Tibial nerve (tissue), 4 donors: ENCODE measurements at regions not wholly inside any gene's neighbourhood (a gene's known extent, or its start where the extent isn't known, plus 50 kb on each side); places are given as distances from the start of the nearest gene placed in this dataset.

Source experiments
- EP300 ChIP-seq, 2 donors: sonication (generic); formaldehyde crosslinking; IDR thresholded peaks; one replicate each; pipeline ENCODE4 v1.6.1; 2017; ENCODE audit warnings: antibody characterized with exemption in 2 of 2, mild to moderate bottlenecking in 1 of 2
- POLR2A ChIP-seq, 2 donors: fragments of 450-650 bp; IDR thresholded peaks; one replicate each; pipeline ENCODE4 v1.6.1; 2017; ENCODE audit warnings: antibody characterized with exemption in 2 of 2, mild to moderate bottlenecking in 2 of 2, moderate library complexity in 2 of 2
- TF ChIP-seq, protein P1 (sequence below), 5 experiments: fragments of 200-600 bp in 3 of 5; fragments of 450-650 bp in 2 of 5; sonication (generic) in 3 of 5; IDR thresholded peaks; one replicate each; pipeline ENCODE4 v1.5.1; 2016 to 2019; ENCODE audit warnings: antibody characterized with exemption in 5 of 5, mild to moderate bottlenecking in 3 of 5, moderate library complexity in 2 of 5

DNA sequence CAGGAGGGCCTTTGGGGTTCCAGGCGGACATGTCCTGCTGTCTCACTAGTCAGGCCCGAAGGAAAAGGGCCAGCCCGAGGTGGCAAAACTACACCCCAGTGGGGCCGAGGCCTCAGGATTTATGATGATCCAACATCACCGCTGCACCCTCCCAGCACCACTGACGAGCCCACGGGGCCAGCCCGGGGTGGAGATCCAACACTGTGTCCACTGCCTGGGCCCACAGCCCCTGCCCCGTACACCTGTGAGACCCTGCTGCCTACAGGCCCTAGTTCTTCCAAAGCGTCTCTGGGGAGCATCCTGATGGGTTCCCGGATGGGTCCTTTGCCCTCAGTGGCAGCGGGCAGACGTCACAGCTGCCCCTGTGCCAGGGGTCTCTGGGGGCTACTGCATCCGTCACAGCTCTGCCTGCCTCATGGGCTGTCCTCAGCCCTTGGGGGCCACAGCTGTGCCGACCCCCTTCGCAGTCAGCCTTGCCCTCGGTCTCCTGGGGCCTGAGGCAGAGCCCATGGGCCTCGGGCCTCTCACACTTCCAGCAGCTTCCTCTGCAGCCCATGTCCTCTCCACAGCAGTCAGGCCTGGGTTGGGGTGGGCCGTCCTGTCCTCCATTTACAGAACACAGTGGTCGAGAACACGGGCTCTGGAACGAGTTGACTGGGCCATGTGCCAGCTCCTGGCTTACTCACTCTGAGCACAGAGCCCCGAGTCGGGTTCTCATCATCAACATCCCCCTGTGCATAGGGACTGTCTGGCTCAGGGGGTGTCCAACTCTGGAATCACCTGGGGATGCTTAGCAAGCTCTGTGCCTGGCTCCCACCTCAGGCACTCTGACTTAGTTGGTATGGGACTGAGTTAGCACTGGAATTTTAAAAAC lies 64.9 kb downstream of the FOXL3 start:
- TF ChIP-seq, protein P1, sequence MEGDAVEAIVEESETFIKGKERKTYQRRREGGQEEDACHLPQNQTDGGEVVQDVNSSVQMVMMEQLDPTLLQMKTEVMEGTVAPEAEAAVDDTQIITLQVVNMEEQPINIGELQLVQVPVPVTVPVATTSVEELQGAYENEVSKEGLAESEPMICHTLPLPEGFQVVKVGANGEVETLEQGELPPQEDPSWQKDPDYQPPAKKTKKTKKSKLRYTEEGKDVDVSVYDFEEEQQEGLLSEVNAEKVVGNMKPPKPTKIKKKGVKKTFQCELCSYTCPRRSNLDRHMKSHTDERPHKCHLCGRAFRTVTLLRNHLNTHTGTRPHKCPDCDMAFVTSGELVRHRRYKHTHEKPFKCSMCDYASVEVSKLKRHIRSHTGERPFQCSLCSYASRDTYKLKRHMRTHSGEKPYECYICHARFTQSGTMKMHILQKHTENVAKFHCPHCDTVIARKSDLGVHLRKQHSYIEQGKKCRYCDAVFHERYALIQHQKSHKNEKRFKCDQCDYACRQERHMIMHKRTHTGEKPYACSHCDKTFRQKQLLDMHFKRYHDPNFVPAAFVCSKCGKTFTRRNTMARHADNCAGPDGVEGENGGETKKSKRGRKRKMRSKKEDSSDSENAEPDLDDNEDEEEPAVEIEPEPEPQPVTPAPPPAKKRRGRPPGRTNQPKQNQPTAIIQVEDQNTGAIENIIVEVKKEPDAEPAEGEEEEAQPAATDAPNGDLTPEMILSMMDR (IDR thresholded peaks at IDR 0.05), result no peak
- TF ChIP-seq POLR2A (IDR thresholded peaks at IDR 0.05) (no peak), EP300 (IDR thresholded peaks at IDR 0.05) (no peak)
